ENCODE measurements at regions not wholly inside any gene's neighbourhood (a gene's known extent, or its start where the extent isn't known, plus 50 kb on each side); places are given as distances from the start of the nearest gene placed in this dataset.

GRCh38 chr10:130407052-130407451, 270.9 kb downstream of the GLRX3 start:
- TF ChIP-seq, protein P1, sequence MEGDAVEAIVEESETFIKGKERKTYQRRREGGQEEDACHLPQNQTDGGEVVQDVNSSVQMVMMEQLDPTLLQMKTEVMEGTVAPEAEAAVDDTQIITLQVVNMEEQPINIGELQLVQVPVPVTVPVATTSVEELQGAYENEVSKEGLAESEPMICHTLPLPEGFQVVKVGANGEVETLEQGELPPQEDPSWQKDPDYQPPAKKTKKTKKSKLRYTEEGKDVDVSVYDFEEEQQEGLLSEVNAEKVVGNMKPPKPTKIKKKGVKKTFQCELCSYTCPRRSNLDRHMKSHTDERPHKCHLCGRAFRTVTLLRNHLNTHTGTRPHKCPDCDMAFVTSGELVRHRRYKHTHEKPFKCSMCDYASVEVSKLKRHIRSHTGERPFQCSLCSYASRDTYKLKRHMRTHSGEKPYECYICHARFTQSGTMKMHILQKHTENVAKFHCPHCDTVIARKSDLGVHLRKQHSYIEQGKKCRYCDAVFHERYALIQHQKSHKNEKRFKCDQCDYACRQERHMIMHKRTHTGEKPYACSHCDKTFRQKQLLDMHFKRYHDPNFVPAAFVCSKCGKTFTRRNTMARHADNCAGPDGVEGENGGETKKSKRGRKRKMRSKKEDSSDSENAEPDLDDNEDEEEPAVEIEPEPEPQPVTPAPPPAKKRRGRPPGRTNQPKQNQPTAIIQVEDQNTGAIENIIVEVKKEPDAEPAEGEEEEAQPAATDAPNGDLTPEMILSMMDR (conservative IDR thresholded peaks at IDR 0.05; ENCODE audit: low read length) = no peak
- DNase-seq (ENCODE audit: low read depth) = no peak
- H3K4me3 ChIP-seq (ENCODE audit: low read length) = no peak overlapping the region

DNA sequence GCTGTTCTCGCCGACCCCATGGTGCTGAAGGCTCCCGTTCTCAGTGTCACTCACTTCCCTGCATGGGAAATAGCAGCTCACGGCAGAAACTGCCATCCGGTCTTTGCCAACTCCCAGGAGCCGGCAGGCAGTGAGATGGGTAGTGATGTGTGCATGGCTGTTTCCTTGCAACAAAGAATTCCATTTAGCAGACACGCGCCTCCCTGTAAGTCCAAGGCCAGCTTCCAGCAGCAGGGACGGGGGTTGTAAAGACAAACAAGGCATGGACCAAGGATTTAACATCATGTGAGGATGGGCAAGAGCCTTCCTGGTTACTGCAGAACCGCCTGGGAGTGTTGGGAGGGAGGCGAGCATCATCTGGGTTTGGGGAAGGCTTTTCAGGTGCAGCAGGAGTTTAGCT, 273.1 kb downstream of the GLRX3 start:
- TF ChIP-seq, protein P1 (conservative IDR thresholded peaks at IDR 0.05; ENCODE audit: low read length) = no peak
- no peak overlapping the region for H3K4me3 ChIP-seq (ENCODE audit: low read length)

DNA sequence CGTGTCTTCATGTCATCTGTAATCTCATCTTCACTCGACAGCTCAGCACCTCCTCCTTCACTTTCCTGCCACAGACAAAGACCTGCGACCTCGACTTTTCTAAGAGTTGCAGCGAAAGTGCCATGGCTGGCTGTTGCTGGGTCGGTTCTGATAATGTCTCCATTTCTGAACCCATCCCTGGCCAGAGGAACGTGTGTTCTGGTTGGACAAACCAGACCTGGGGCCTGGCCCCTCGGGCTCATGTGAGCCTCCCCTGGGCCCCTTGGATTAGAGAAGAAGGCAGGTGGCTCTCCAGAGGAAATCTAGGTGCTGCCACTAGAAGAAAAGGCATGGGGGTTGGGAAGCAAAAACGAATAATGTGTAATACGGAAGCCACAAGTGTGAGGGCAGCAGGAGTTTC, 273.7 kb downstream of the GLRX3 start:
- TF ChIP-seq, protein P1 (conservative IDR thresholded peaks at IDR 0.05; ENCODE audit: low read length) = no peak
- no peak overlapping the region for H3K4me3 ChIP-seq (ENCODE audit: low read length)
- no peak for DNase-seq (ENCODE audit: low read depth)

More for the DNA sequence above, 273.1 kb downstream of the GLRX3 start:
- DNase-seq (ENCODE audit: low read depth) = no peak

DNA sequence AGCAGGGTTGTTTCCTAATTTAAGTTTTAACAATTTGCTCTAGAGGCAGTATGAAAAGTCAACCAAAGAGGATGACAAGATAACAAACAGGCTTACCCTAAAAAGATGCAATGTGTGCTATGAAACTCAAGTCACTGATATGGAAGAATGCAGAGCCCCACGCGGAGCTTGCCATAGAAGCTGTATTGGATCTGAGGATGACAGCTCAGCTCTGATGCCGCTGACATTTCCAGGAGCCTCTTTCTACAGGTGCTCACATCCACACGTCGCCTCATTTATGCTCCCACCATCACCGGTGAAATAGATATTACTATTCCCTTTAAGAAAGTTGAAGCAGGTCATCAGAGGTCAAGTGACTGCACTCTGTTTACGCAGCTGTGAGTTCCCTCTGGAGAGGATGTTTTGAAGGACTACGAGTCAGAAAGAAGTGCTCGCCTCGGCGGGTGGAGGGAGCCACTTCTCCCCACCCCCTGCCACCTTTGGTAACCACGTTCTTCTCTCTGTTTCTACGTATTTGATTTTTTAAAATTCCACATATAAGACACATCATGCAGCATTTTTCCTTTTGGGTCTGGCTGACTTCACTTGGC, 275.4 kb downstream of the GLRX3 start:
- no peak overlapping the region for H3K4me3 ChIP-seq (ENCODE audit: low read length)
- TF ChIP-seq, protein P1 (conservative IDR thresholded peaks at IDR 0.05; ENCODE audit: low read length) = no peak
- DNase-seq (ENCODE audit: low read depth) = no peak

GRCh38 chr10:130412317-130412716, 276.1 kb downstream of the GLRX3 start:
- TF ChIP-seq, protein P1 (conservative IDR thresholded peaks at IDR 0.05; ENCODE audit: low read length) = no peak
- DNase-seq (ENCODE audit: low read depth) = no peak
- H3K4me3 ChIP-seq (ENCODE audit: low read length) = no peak overlapping the region

DNA sequence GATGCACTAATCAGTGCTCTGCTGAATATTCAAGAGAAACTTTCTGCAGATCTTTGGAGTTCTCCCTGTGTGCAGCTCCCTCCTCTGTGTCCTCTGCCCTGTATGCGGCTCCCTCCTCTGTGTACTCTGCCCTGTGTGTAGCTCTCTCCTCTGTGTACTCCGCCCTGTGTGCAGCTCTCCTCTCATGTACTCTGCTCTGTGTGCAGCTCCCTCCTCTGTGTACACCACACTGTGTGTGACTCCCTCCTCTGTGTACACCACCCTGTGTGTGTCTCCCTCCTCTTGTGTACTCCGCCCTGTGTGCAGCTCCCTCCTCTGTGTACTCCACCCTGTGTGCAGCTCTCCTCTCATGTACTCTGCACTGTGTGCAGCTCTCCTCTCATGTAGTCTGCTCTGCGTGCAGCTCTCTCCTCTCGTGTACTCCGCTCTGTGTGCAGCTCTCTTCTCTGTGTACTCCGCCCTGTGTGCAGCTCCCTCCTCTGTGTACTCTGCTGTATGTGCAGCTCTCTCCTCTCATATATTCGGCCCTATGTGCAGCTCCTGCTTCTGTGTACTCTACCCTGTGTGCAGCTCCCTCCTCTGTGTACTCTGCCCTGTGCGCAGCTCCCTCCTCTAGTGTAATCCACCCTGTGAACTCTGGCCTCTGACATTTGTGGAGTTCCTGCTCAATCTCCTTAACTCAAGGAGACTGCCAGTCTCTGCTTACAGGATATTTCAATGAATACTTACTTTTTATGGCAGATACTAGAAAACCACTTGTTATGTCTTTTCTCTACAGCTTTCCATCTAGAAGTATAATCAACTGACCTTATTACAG, 280.4 kb downstream of the GLRX3 start:
- TF ChIP-seq, protein P1 (conservative IDR thresholded peaks at IDR 0.05; ENCODE audit: low read length) = no peak
- no peak overlapping the region for H3K4me3 ChIP-seq (ENCODE audit: low read length)
- DNase-seq (ENCODE audit: low read depth) = no peak

DNA sequence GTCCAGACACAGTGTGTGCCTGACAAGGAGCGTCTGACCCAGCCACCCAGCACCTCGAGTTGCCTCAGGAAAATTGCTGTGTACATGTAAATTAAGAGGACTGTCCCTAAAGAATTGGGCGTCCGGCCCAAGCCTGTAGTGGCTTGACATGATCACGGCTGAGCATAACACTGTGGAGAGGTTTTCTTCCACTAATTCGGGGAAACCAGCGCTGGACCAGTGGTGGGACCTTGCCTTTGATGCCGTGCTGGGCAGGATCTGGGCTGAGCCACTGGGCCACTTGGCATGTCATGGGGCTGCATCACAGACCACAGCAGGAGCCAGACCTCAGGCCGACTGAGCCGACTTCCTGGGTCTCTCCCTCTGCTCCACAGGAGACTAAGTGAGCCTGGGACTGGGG, 282.5 kb downstream of the GLRX3 start:
- H3K4me3 ChIP-seq (ENCODE audit: low read length) = no peak overlapping the region
- no peak for DNase-seq (ENCODE audit: low read depth)
- TF ChIP-seq, protein P1 (conservative IDR thresholded peaks at IDR 0.05; ENCODE audit: low read length) = no peak

All from AG10803 (cell line).